DMS79 treated with DMSO at 0.1 percent for 48 hours (cell line): ENCODE measurements at regions not wholly inside any gene's neighbourhood (a gene's known extent, or its start where the extent isn't known, plus 50 kb on each side); places are given as distances from the start of the nearest gene placed in this dataset.
"Not testable (repeated sequence)": the region's sequence is repeated elsewhere in the genome, so short reads cannot be mapped to it uniquely, and the experiment has no call there.

Experiments used
- DNase-seq: peaks from one replicate; lab custom pipeline; 2025; lab: John Stamatoyannopoulos, UW

DNA sequence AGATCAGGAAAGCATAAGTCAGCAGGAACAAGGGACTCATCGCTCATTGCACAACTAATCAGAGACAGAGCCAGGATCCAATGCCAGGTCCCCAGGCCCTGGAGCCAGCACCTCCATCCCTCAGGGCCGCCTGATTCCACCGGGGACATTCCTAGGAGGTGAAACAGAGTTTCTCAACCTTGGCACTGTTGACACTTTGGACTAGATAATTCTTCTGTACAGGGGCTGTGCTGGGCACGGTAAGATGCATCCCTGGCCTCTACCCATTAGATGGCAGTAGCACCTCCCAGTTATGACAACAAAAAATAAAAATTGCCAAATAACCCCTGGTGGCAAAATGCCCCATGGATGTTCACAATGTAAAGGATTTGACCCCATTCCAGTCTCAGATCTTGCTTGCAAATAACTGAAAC is 127.7 kb downstream of the MTHFS start:
- no peak for DNase-seq

DNA sequence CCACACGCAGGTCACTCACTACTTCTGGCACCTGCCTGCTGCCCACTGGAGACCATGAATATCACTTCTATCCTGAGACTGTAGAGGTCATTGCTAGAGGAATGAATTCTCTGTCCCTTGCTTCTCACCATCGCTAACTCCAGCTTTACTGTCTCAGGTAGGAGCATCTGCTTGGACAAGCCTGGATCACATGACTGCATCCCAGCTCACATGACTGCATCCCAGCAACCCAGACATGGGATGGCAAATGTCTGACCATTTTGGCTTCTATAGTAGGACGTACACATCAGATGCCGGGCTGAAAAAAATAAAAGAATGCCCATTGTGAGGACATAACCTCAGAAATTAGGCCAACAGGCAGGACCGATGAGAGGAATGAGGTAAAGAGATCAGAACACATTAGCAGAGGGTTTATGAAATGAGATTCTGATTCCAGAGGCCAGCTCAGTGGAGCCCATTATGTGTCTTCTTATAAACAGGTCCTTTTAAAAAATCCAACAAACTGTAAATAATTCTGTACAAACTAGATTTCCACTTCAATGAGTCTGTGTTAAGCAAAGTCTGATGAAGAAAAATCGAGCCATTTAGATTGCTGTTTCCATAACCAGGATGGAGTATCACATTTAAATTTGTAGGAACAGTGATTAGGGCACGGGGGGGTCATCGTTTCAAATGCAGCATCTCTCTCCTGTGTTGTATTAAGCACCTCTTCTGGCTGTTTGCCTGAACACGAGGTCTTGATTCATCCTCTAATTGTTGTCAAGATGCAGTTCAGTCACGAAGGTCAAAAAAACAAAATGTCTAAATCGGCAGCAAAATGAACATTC is 126.7 kb downstream of the MTHFS start:
- DNase-seq = no peak

DNA sequence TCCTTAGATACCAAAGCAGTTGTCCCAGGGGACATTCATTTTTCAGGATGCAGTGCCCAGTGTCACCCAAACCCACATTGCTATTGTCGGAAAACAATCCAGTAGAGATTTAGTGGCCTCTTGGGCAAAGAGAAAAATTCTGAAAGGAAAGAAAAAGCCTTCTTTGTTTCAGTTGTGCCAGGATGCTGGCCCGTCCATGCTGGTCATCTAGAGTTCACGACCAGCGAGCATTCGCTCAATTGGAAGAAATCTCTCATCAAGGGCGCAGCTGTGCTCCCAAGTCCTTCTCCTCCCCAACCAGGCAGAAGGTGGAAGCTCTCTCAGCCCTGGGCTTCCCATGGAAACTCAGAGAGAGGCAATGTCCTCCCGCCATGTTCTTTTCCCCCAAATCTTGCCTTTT is 123.7 kb downstream of the MTHFS start:
- DNase-seq = no peak

DNA sequence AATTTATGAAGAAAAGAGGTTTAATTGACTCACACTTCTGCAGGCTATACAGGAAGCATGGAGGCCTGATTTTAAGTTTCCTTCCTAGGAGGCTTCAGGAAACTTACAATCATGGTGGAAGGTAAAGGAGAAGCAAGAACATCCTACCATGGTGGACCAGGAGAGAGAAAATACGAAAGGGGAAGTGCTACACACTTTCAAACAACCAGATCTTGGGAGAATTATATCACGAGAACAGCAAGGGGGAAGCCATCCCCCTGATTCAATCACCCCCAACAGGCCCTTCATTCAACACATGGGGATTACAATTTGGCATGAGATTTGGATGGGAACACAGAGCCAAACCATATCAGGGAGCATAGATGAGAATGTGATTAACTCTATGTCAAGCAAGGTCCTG is 121.0 kb downstream of the MTHFS start:
- no peak for DNase-seq

DNA sequence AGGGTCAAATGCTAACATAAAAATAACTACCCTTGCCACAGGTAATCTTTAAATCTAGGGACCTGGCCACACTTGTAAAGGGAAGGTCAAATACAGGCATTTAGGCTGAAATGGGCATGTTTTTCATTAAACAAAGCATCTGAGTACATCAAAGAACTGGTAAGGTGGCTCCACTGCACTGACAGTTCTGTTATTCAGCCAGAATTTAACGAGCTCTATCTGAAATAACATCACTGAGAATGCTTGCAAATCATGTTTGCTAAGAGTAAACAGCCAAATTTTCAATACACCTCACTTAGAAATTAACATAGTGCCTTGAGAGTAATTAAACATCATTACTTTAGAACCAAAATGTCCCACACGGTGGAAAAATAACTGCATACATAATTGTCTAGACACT is 118.9 kb downstream of the MTHFS start:
- DNase-seq = no peak

DNA sequence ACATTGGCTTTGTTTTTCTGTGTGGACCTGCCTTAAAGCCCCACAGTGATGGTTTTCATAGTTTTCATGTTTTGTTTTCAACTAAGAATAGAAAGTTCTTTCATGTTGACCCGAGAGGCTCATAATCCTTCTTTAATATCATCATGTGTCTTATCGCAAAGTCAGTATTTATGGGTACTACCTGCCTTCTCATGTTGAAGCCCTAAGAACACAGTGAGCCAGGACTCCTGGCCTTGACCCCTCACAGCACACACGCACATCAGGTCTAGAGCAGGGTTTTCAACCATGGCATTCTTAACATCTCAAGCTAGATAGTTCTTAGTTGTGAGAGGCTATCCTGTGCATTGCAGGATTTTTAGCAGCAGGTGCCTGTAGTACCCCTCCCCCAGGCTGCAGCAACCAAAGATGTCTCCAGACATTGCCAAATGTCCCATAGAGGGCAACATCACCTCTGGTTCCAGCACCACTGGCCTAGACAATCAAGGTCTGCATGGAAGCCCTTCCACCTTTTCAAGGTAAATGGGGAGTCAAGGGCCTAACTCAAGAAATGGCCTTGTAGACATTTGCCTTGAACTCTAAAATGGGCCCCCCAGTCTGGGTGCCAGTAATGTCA is 118.3 kb downstream of the MTHFS start:
- DNase-seq = no peak

DNA sequence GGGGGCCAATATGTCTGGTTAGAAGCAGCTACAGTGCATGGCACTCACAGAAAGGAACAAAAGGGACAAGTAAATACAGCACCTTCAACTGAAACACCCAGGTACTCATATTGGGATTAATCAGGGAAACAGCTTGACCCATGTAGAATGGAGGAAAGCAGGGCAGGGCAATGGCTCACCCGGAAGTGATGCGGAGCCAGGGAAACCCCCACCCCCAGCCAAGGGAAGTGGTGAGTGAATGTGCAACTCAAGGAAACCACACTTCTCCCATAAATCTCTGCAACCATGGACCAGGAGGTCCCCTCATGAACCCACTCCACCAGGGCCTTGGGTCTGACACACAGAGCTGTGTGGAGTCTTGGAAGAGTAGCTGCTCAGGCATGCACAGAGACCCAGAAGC is 117.1 kb downstream of the MTHFS start:
- DNase-seq = no peak

DNA sequence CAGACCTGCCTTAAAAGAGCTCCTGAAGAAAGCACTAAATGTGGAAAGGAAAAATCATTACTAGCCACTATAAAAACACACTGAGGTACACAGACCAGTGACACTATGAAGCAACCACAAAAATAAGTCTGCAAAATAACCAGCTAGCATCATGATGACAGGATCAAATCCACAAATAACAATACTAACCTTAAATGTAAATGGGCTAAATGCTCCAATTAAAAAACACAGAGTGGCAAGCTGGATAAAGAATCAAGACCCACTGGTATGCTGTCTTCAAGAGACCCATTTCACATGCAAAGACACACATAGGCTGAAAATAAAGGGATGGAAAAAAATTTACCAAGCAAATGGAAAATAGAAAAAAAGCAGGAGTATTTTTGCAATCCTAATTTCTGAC is 114.5 kb downstream of the MTHFS start:
- DNase-seq = not testable (repeated sequence)
